Epidermal melanocyte (primary cell): ENCODE measurements at regions not wholly inside any gene's neighbourhood (a gene's known extent, or its start where the extent isn't known, plus 50 kb on each side); places are given as distances from the start of the nearest gene placed in this dataset.

Experiments used
- DNase-seq: peaks from one replicate; pipeline ENCODE4 v3.0.0; 2011; ENCODE audit warnings: low spot score; ENCODE audit not compliant: insufficient read length

GRCh38 chr5:61784341-61784740 lies 452.3 kb downstream of the ZSWIM6 start:
- DNase-seq: no peak

GRCh38 chr5:61788548-61788947 lies 456.5 kb downstream of the ZSWIM6 start:
- no peak for DNase-seq

GRCh38 chr5:61790007-61790406 lies 457.9 kb downstream of the ZSWIM6 start:
- no peak for DNase-seq

GRCh38 chr5:61790678-61791077 lies 458.6 kb downstream of the ZSWIM6 start:
- no peak for DNase-seq

GRCh38 chr5:61796773-61797172 lies 464.7 kb downstream of the ZSWIM6 start:
- no peak for DNase-seq

GRCh38 chr5:61800450-61800849 lies 468.4 kb downstream of the ZSWIM6 start:
- no peak for DNase-seq

- DNase-seq: no peak
These were observed 469.1 kb downstream of the ZSWIM6 start for GRCh38 chr5:61801174-61801573.

- no peak for DNase-seq
These were observed 470.4 kb downstream of the ZSWIM6 start for GRCh38 chr5:61802456-61802855.

GRCh38 chr5:61805101-61805500 lies 473.0 kb downstream of the ZSWIM6 start:
- no peak for DNase-seq

GRCh38 chr5:61806491-61807020 lies 474.5 kb downstream of the ZSWIM6 start:
- DNase-seq: no peak

- no peak for DNase-seq
These were observed 476.0 kb downstream of the ZSWIM6 start for GRCh38 chr5:61808091-61808490.

- no peak for DNase-seq
These were observed 476.9 kb downstream of the ZSWIM6 start for GRCh38 chr5:61808909-61809308.

GRCh38 chr5:61809651-61810050 lies 477.6 kb downstream of the ZSWIM6 start:
- no peak for DNase-seq

- DNase-seq: no peak
These were observed 479.0 kb downstream of the ZSWIM6 start for GRCh38 chr5:61811052-61811451.

- DNase-seq: no peak
These were observed 481.3 kb downstream of the ZSWIM6 start for GRCh38 chr5:61813361-61813760.

GRCh38 chr5:61815339-61815738 lies 483.3 kb downstream of the ZSWIM6 start:
- DNase-seq: no peak

- DNase-seq: no peak
These were observed 484.1 kb downstream of the ZSWIM6 start for GRCh38 chr5:61816146-61816545.

GRCh38 chr5:61816585-61817450 lies 484.8 kb downstream of the ZSWIM6 start:
- DNase-seq: no peak

- DNase-seq: peak; percentile 45
These were observed 485.6 kb downstream of the ZSWIM6 start for GRCh38 chr5:61817472-61818326.

GRCh38 chr5:61820836-61821235 lies 485.2 kb upstream of the KIF2A start:
- no peak for DNase-seq

GRCh38 chr5:61821561-61821960 lies 484.4 kb upstream of the KIF2A start:
- no peak for DNase-seq

- DNase-seq: no peak
These were observed 483.4 kb upstream of the KIF2A start for GRCh38 chr5:61822584-61822983.
